Mucosa of descending colon (tissue), 3 donors: ENCODE measurements at regions not wholly inside any gene's neighbourhood (a gene's known extent, or its start where the extent isn't known, plus 50 kb on each side); places are given as distances from the start of the nearest gene placed in this dataset.
"Not testable (repeated sequence)": the region's sequence is repeated elsewhere in the genome, so short reads cannot be mapped to it uniquely, and the experiment has no call there.

ENCODE experiments used
- ATAC-seq: fragments of 200-7000 bp; cut with Tn5 transposase; one replicate; pipeline ENCODE4 v1.9.1; 2020; ENCODE audit warnings: mild to moderate bottlenecking, moderate library complexity
- DNase-seq, 3 donors: peaks; one replicate each; pipeline ENCODE4 v3.0.0-alpha.2; 2020
- H3K36me3 ChIP-seq: fragments of 200-600 bp; one replicate; pipeline ENCODE4 v1.8.0; 2021; ENCODE audit warnings: low read depth, mild to moderate bottlenecking
- H3K4me1 ChIP-seq: fragments of 200-600 bp; one replicate; pipeline ENCODE4 v1.8.0; 2021; ENCODE audit warnings: low read depth, mild to moderate bottlenecking
- H3K4me3 ChIP-seq: fragments of 200-600 bp; one replicate; pipeline ENCODE4 v1.8.0; 2021; ENCODE audit warnings: mild to moderate bottlenecking
- H3K9me3 ChIP-seq: fragments of 200-600 bp; one replicate; pipeline ENCODE4 v1.8.0; 2021; ENCODE audit warnings: mild to moderate bottlenecking
- intact Hi-C, 2 donors: fragments of 100-400 bp; cut with DNase I in 1 of 2; cut with micrococcal nuclease in 1 of 2; formaldehyde crosslinking; loops; one replicate each; pipeline versions ENCODE4 v1.11.0 to v1.11.1; 2022; cut with DNase I, micrococcal nuclease
- TF ChIP-seq, protein P1 (sequence below): fragments of 200-600 bp; IDR thresholded peaks from one replicate; pipeline ENCODE4 v1.8.0; 2022; ENCODE audit warnings: antibody characterized with exemption, mild to moderate bottlenecking
- donor health status: DM: no; HTN: no; CAD: no; lungs with moderate emphysema.
- donor health status: DM: no; HTN: no; CAD: no.
- donor health status: DM: no; HTN: yes; CAD: no.

- TF ChIP-seq, protein P1, sequence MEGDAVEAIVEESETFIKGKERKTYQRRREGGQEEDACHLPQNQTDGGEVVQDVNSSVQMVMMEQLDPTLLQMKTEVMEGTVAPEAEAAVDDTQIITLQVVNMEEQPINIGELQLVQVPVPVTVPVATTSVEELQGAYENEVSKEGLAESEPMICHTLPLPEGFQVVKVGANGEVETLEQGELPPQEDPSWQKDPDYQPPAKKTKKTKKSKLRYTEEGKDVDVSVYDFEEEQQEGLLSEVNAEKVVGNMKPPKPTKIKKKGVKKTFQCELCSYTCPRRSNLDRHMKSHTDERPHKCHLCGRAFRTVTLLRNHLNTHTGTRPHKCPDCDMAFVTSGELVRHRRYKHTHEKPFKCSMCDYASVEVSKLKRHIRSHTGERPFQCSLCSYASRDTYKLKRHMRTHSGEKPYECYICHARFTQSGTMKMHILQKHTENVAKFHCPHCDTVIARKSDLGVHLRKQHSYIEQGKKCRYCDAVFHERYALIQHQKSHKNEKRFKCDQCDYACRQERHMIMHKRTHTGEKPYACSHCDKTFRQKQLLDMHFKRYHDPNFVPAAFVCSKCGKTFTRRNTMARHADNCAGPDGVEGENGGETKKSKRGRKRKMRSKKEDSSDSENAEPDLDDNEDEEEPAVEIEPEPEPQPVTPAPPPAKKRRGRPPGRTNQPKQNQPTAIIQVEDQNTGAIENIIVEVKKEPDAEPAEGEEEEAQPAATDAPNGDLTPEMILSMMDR = no peak
- ATAC-seq = no peak
- intact Hi-C loops = no loop called here
- DNase-seq = no peak
- Histone ChIP-seq H3K4me3 (no peak overlapping the region), H3K9me3 (no peaks in the 10 kb centered on the region), H3K4me1 (no peaks in the 10 kb centered on the region), H3K36me3 (no peaks in the 10 kb centered on the region)
Measured at GRCh38 chr6:82525775-82526495, 162.3 kb downstream of the TPBG start.

GRCh38 chr6:82529960-82530460, 166.4 kb downstream of the TPBG start:
- H3K9me3 ChIP-seq, H3K4me1 ChIP-seq, DNase-seq, ATAC-seq, intact Hi-C loops, H3K36me3 ChIP-seq, H3K4me3 ChIP-seq: not testable (repeated sequence)

DNA sequence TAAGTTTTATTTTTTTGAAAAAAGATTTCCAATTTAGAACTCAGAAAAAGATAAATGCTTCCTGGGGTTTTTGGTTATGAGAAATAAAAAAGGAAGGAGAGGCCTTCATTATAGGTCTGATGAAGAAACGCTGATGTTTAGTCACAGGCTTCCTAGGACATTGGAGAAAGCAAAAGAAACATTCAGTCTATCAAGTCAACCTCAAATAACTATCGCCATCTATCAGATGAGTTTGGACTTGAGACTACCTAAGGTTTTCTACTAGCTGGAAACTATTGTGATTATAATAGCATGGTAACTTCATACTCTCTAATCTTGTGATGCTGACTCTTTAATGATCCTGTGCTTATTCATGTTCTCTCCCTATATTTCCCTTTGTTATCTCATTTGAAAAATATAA, 171.3 kb downstream of the TPBG start:
- Histone ChIP-seq H3K36me3 (no peaks in the 10 kb centered on the region), H3K4me3 (no peak overlapping the region), H3K4me1 (no peaks in the 10 kb centered on the region), H3K9me3 (no peaks in the 10 kb centered on the region)
- TF ChIP-seq, protein P1 = no peak
- DNase-seq (no peak), ATAC-seq (no peak)
- intact Hi-C loops = no loop called here

- DNase-seq, H3K4me3 ChIP-seq, H3K4me1 ChIP-seq, H3K36me3 ChIP-seq, H3K9me3 ChIP-seq, ATAC-seq, intact Hi-C loops: not testable (repeated sequence)
Measured at GRCh38 chr6:82549480-82549879, 185.9 kb downstream of the TPBG start.

- ATAC-seq, H3K4me1 ChIP-seq, H3K9me3 ChIP-seq, intact Hi-C loops, H3K4me3 ChIP-seq, H3K36me3 ChIP-seq, DNase-seq: not testable (repeated sequence)
Measured at GRCh38 chr6:82551311-82551710, 187.7 kb downstream of the TPBG start.

- TF ChIP-seq, protein P1 = no peak
- Histone ChIP-seq H3K4me1 (no peaks in the 10 kb centered on the region), H3K9me3 (no peaks in the 10 kb centered on the region), H3K4me3 (no peak overlapping the region), H3K36me3 (no peaks in the 10 kb centered on the region)
- intact Hi-C loops = no loop called here
- DNase-seq (no peak), ATAC-seq (no peak)
Measured at GRCh38 chr6:82551831-82552230, 188.2 kb downstream of the TPBG start.

DNA sequence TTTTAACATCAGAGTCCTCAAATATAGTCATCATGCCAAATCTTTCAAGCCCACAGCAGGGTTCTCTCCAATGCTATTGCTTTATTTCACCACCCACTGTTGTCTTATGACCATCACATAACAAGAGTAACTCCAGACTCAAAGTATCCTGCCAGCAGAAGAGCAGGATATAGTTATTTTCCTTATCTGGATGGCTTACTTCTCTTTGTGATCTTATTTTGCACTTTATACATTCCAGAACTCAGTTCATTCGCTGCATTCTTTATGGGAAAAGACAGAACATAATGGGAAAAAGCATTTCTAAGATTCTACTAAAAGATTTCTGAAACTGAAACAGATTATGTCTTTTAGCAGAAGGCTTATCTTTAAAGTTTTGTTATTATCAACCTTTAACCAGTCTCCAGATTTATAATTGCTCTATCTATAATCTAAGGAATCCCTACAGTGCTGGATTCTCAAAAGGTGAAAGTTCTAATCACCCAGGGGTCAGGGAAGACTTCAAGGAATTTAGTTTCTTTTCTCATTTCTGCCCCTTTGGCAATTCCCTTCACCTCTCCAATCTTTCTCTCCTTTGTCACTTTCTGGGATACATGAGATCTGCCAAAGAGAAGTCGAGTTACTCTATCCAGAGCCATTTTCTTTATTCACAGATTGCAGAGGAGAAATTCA, 190.4 kb downstream of the TPBG start:
- intact Hi-C loops = no loop called here
- no peaks in the 10 kb centered on the region for H3K4me1 ChIP-seq
- H3K9me3 ChIP-seq = no peaks in the 10 kb centered on the region
- no peak overlapping the region for H3K4me3 ChIP-seq
- ATAC-seq (no peak), DNase-seq (no peak)
- no peaks in the 10 kb centered on the region for H3K36me3 ChIP-seq
- TF ChIP-seq, protein P1 = no peak
